GM18861 (cell line): ENCODE measurements at regions not wholly inside any gene's neighbourhood (a gene's known extent, or its start where the extent isn't known, plus 50 kb on each side); places are given as distances from the start of the nearest gene placed in this dataset.
"Not testable (repeated sequence)": the region's sequence is repeated elsewhere in the genome, so short reads cannot be mapped to it uniquely, and the experiment has no call there.

ENCODE experiments used
- ATAC-seq: cut with Tn5 transposase; IDR thresholded peaks from one replicate; pipeline ENCODE4 v1.9.1; 2021; ENCODE audit not compliant: unreplicated experiment

DNA sequence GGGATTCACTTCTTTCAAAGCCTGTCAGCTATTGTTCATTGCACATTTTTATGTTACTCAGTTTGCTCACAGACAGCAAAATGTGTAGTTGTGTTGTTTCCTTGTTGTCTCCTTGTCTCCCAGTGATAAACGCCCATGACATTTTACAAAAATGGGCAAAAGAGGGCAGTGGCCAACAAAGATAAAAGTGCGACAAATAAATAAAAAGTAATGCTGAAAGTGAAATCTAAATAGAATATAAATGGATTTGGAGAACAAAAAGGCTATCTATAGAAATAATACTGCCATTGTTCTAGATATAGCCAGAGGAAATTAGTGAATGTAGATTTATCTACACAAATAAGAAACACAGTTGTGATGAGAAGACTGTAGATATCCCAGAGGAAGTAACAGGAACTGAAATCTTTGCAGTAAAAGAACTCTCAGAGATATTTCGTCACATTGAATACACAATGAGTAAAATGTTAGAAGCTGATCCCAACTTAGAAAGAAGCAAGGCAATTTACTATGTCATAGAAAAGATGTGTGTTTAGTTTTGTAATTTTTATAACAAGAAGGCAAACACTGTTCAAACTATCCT lies 1186.2 kb upstream of the FAM98A start:
- no peak for ATAC-seq

DNA sequence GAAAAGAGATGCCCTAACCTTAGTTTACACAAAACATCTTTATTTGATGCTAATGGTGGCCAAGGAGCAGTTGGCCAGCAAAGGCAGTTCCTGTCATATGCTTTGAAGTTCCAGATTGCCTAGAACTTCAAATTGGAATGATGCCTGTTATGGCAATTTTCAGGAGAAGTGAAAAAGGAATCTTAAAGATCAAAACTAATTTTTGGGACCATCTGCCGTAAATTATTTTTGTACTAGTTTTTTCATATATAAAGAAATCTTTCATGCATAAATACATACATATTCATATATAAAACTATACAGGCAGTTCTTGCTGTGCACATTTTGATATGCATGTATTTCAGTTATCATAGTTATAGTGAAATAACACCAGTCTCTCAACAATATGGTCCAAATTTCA lies 1185.6 kb upstream of the FAM98A start:
- no peak for ATAC-seq

DNA sequence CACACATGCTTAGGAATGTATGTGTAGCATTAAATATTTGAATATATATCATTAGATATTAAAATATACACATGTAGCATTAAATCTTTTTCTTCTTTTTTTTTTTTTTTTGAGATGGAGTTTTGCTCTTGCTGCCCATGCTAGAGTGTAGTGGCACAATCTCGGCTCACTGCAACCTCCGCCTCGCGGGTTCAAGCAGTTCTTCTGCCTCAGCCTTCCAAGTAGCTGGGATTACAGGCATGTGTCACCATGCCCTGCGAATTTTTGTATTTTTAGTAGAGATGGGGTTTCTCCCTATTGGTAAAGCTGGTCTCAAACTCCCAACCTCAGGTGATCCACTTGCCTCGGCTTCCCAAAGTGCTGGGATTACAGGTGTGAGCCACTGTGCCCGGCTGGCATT lies 1151.6 kb upstream of the FAM98A start:
- not testable (repeated sequence) for ATAC-seq

DNA sequence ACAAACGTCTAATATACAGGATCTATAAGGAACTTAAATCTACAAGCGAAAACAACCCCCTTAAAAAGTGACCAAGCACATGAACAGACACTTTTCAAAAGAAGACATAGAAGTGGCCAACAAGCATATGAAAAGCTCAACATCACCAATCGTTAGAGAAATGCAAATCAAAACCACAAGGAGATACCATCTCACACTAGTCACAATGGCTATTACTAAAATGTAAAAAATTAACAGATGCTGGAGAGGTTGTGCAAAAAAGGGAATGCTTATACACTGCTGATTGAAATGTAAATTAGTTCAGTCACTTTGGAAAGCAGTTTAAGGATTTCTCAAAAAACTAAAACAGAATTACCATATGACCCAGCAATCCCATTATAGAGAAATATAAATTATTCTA lies 1148.5 kb upstream of the FAM98A start:
- no peak for ATAC-seq

GRCh38 chr2:34738691-34739090 lies 1139.6 kb upstream of the FAM98A start:
- no peak for ATAC-seq

DNA sequence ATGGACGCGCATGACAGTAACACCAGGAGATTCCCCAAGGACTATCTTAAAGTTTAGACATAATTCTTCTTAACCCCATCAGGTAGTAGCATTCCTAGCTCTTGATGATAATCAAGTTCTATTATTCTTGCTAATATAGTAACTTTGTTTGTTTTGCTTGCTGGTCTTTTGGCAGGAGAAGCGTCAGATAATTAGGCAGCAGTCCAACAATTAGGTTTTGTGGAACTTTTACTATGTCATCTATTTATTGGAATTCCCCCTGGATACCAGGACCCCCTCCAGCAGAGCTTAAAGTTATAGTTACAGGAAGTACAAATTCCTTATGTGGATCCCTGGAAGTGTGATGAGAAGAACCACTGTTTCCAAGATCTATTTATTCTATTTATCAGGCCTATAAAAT lies 1138.0 kb upstream of the FAM98A start:
- ATAC-seq = no peak

DNA sequence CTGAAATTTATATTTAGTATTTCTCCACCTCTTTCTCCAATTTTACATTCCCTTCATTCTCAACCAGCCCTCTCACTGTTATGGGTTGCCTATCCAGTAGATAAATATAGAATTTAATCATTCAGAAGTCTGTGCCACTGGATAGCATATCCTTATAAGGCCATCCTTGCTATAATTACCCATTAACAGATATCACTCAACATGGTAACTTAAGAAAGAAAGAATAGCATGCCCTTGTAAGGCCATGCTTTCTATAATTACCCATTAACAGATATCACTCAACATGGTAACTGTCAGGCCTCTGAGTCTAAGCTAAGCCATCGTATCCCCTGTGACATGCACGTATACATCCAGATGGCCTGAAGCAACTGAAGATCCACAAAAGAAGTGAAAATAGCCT lies 1137.4 kb upstream of the FAM98A start:
- peak; percentile 67 for ATAC-seq

GRCh38 chr2:34734662-34735061 lies 1135.6 kb upstream of the FAM98A start:
- ATAC-seq = no peak

- peak; percentile 53 for ATAC-seq
These were observed 1134.9 kb upstream of the FAM98A start for GRCh38 chr2:34734042-34734441.

DNA sequence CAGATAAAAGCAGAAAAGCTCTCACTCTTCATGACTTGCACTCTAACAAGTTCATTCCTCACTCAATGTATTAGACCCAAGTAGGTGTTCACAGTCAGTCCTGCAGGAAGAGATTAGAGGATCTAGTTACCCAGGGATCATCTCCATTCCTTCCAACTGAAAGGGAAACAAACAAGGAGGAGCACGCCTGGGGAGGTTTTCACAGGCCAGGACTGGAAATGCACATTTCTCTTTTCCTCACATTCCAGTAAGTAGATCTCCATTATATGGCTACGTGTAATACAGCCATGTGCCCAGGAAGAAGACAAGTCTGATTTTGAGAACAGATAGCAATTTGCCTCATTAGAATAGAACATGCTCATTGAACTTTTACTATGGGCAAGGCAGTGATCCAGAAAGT lies 1132.2 kb upstream of the FAM98A start:
- ATAC-seq = no peak

DNA sequence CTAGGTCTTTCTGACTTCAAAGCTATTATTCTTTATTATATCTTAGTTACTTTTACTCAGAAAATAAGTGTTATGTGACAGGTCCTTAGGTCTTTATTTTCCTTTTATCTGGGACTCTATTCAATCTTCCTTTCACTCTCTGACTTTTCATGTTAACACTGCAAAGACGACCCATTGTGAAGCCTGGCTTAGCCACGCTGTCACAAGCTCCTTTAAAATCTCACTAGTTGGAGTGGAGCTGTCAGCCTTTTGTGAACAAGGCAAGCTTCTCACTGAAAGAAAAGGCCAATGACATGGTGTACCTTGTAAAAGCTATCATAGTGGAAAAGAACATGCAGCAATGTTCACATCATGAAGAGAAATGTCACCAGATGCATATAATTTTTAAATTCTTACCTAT lies 1130.7 kb upstream of the FAM98A start:
- ATAC-seq = no peak

DNA sequence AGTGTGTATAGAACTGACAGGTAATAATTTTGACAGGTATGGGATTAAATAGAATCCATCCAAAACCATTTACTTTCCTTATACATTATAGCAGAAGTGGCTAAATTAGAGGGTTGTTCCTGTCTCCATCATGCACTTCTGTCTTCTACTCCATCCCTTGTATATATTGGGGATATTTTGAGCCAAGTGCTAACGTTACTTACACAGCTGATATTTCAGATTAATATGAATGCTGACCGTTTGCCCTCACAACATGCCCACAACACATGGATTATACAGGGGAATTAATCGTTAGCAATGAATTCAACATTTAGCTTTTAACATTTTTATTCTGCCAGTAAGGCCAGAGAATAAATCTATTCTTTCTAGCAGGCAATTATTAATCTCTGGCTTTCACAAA lies 1125.0 kb upstream of the FAM98A start:
- ATAC-seq = no peak

GRCh38 chr2:34723683-34724082 lies 1124.6 kb upstream of the FAM98A start:
- no peak for ATAC-seq

DNA sequence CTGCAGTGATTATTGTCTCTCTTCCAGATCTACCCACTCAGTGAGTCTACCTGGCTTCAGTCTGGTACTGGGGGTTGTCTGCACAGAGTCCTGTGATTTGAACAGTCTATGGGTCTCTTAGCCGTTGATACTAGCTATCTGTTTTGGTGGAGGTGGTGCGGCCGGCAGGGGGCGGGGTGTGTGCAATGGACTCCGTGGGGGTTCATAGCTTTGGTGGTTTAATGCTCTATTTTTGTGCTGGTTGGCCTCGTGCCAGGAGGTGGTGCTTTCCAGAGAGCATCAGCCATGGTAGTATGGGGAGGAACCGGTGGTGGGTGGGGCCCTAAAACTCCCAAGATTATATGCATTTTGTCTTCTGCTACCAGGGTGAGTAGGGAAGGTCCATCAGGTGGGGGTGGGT lies 1120.1 kb upstream of the FAM98A start:
- no peak for ATAC-seq

DNA sequence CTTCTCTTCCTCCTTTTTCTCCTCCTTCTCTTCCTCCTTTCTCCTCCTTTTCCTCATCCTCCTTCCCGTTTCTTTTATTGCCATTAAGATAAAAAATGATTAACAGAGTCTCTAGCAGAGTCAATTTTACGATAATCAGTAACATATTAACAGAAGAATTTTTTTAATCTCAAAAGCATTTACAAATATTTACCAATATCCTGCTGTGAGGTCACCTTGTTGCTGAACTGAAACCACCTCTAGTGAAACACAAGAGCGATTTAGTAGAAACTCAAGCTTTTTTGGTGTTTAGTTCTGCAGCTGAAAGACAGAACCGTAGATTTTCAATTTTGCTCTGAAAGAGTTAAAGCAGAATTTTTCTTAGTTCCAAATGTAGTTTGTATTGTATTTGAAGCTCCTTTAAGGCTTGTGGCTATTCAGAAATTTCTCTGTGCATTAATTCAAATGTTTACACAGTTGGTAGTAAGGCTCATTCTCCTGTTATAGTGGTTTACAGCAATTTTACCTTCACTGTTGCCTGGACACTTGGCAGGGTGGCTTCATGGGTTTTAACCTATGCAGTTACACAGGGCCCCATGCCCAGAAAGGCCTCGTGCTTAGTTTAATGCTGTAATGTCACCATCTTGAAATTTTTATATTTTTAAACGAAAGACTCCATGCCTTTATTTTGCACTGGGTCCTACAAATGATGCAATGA lies 1106.6 kb upstream of the FAM98A start:
- ATAC-seq = peak; percentile 96

GRCh38 chr2:34703292-34703691 lies 1104.2 kb upstream of the FAM98A start:
- no peak for ATAC-seq

GRCh38 chr2:34702391-34702790 lies 1103.3 kb upstream of the FAM98A start:
- ATAC-seq = not testable (repeated sequence)

DNA sequence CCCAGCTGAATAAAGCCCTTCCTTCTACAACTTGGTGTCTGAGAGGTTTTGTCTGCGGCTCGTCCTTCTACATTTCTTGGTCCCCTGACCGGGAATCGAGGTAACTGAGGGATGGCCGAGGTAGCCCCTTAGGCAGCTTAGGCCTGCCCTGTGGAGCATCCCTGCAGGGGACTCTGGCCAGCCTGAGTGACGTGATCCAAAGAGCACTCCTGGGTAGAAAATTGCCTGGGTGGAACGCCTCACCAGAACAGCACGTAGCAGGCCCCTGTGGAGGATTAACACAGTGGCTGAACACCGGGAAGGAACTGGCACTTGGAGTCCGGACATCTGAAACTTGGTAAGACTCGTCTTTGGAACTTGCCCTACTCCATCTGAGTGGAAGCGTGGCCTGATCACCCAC lies 1078.5 kb upstream of the FAM98A start:
- not testable (repeated sequence) for ATAC-seq

DNA sequence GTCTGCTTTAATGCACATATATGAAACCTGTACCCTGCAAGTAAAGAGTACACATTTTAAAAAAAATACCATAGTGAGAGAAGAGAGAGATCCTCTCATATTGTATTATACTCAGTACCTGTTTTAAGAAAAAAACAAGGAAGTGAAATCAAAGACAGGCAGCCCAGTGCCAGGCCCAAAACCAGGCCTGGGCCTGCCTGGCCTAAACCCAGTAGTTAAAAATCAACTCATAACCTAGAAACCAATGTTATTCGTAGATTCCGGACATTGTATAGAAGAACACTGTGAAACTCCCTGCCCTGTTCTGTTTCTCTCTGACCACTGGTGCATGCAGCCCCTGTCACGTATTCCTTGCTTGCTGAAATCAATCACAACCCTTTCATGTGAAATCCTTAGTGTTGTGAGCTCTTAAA lies 1078.0 kb upstream of the FAM98A start:
- peak; percentile 73 for ATAC-seq

GRCh38 chr2:34670482-34670881 lies 1071.4 kb upstream of the FAM98A start:
- no peak for ATAC-seq

GRCh38 chr2:34666821-34667220 lies 1067.7 kb upstream of the FAM98A start:
- ATAC-seq = no peak

- ATAC-seq = no peak
These were observed 1065.2 kb upstream of the FAM98A start for GRCh38 chr2:34664266-34664665.

- no peak for ATAC-seq
These were observed 1064.2 kb upstream of the FAM98A start for GRCh38 chr2:34663314-34663713.
